ENCODE measurements at regions not wholly inside any gene's neighbourhood (a gene's known extent, or its start where the extent isn't known, plus 50 kb on each side); places are given as distances from the start of the nearest gene placed in this dataset.
"Not testable (repeated sequence)": the region's sequence is repeated elsewhere in the genome, so short reads cannot be mapped to it uniquely, and the experiment has no call there.

DNA sequence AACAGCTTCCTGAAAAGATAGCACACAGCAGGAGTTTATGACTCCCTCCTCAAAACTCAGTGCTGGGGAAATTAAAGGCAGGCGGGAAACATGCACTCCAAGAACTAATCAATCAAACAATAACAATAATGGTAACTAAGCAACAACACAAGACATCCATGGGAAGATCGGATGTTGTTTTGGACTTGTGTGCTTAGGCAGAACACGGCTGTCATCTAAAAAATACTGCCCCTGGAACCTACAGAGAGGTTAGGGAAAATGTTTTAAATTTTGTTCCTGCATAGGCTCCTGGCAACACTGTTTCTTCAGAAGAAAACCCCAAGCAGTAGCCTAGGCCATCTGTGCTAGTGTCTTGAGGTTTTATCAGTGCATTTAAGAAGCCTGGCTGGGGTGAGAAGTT, 1378.2 kb downstream of the STIM2 start:
- DNase-seq: no peak

DNA sequence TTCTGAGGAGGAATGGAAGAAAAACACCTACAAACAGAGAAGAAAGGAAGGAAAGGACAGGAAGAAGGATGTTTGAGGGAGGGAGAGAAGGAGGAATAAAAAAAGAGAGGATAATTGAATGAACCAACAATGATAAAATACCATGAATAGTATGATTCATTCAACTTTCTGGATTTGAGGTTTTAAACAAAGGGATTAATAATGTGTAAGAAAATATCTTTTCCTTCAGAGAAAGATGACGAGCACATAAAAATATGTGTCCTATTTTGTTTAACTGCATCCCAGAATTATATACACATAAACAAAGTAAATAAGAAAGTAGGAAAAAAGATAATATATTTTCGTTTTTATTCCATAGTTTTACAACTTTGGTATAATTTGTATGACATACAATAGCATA, 1380.4 kb downstream of the STIM2 start:
- DNase-seq: no peak

GRCh38 chr4:28247805-28248204, 1387.2 kb downstream of the STIM2 start:
- no peak for DNase-seq

GRCh38 chr4:28248269-28248668, 1387.6 kb downstream of the STIM2 start:
- no peak for DNase-seq

DNA sequence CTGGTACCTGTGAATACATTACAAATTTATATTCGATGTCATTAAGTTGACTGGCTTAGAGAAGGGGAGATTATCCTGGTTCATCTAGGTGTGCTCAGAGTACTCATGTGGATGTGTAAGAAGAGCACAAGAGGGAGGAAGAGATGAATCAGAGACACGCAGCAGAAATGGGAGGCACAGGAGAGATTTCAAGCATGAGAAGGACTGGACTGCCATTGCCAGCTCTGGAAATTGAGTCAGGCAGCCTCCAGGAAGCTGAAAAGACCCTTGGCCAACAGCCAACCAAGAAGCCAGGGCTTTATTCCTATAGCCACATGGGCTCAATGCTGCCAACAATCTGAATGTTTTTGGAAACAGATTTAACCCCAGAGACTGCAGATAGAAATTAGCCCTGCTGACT, 1390.0 kb downstream of the STIM2 start:
- no peak for DNase-seq

DNA sequence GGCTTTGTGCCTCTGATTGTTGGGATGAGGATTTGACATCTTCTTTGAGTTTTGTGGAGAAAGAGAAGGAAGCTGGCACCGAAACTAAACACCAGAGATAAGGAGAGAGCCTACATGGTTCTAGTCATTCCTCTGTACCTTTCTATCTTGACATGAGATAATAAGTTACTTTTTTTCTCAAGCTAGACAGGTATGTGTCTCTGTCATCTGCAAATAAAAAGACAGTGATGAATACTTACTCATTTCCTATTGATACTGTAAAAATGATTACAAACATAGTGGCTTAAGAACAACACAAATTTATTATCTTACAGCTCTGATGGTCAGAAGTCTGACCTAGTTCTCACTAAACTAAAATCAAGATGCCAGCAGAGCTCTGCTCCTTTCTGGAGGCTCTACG, 1391.2 kb downstream of the STIM2 start:
- no peak for DNase-seq

GRCh38 chr4:28254003-28254402, 1393.4 kb downstream of the STIM2 start:
- DNase-seq: no peak

DNA sequence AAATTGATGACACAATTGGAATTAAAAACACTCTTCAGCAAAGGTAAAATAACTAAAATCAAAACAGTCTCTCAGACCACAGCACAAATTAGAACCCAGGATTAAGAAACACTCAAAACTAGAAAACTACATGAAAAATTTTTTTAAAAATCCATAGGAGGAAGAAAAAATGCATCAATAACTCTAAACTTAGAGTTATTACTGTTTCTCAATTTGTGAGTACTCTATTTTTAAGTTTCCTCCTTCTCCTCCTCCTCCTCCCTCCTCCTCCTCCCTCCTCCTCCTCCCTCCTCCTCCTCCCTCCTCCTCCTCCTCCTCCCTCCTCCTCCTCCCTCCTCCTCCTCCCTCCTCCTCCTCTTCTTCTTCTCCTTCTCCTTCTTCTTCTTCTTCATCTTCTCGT, 1395.7 kb downstream of the STIM2 start:
- no peak for DNase-seq

DNA sequence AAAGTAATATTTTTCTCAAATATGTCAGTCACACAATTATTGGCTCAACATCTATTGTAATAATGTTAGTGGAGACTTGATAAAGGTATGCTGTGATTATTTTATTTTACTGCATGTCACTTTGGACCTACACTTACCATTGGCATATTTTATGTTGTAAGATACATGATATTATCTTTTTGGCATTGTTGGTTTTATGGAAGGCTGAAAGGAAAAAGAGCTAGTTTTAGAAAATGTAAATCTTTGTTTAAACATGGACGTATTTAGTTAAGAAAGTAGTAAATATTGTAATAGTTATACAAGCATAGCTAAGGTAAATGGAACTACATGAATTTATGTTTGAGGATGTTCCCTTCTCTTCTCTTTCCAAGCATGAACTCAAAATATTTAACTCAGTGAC, 1399.3 kb downstream of the STIM2 start:
- DNase-seq: no peak

- DNase-seq: peak; percentile 50
These were observed 1406.5 kb downstream of the STIM2 start for GRCh38 chr4:28267166-28267565.

GRCh38 chr4:28269426-28269825, 1408.8 kb downstream of the STIM2 start:
- no peak for DNase-seq

DNA sequence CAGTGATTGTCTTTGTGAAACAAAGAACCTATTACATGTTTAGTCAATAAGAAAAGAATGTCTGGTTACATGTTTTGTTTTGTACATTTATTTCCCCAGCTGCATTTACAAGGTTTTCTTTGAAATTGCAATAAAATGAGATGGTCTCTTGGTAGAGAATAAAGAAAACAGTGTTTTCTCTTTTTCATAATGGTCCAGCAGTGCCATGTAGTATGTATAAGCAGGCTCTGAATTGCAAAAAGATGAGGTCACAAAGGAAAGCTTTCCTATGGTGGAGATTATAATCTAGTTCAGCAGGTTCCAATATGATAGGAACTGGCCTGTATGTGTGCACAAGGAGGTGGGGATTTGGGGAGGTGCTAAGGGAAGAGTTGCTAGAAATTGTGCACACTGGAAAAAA, 1417.3 kb downstream of the STIM2 start:
- peak; percentile 21 for DNase-seq

DNA sequence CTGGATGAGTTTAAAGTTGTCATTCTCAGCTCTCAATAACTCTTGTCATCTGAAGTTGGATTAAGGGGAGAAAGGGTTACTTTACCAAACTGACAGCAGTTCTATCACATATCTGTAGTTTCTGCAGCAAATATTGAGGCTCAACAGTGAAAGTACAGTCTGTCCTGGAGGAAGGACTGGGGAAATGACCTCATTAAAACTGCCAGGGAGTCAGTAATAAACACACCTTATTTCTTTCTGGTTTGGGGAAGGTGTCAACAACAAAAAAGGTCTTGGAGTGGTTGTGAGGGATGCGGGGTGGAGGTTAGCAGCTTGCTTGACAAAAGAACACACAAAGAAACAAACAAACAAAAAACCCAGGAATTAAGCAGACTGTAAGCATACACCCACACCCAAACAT, 1418.0 kb downstream of the STIM2 start:
- DNase-seq: no peak

- no peak for DNase-seq
These were observed 1418.6 kb downstream of the STIM2 start for GRCh38 chr4:28279249-28279648.

DNA sequence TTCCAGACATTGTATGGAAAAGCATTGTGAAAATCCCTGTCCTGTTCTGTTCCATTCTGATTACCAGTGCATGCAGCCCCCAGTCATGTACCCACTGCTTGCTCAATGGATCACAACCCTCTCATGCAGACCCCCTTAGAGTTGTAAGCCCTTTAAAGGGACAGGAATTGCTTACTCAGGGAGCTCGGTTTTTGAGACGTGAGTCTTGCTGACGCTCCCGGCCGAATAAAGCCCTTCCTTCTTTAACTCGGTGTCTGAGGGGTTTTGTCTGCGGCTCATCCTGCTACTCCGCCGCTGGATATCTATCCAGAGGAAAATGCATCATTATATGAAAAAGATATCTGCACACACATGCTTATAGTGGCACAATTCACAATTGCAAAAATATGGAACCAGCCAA, 1425.6 kb downstream of the STIM2 start:
- DNase-seq: not testable (repeated sequence)

DNA sequence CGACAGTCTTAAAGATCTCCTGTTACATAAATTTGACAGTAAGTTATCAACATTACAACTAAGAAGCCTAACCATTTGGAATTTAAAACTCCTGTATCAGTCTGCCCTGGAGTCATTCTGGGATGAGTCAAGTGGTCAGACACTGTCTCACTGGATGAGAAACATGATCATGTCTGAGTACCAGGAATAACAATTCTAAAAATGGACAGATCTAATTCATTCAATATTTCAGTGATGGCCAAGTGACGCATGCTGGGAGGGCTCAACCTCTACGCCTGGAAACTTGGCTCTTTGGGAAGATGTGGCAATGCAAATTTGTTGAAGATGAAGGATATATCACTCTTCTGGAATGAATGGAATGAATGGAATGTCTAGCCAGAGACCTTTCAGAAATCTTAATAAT, 1427.2 kb downstream of the STIM2 start:
- peak; percentile 100 for DNase-seq

DNA sequence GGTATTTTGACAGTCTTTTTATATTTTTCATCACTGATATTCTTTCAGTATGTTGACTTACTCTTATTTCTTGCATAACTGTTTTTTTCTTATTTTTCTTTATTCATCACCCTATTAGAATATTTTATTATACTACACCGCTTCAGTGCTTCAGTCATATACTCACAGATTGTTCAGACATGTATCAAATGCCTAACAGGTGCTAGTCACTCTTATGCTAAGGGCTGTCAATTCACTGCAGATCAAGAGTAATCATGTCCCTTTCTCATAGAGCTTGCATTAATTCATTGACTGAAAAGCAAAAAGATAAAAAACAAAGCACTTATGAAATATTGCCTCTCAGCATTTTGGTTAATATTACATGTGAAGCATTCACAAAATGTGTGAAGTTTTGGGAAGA, 1435.6 kb downstream of the STIM2 start:
- DNase-seq: no peak

- DNase-seq: no peak
These were observed 1450.3 kb downstream of the STIM2 start for GRCh38 chr4:28310926-28311325.

DNA sequence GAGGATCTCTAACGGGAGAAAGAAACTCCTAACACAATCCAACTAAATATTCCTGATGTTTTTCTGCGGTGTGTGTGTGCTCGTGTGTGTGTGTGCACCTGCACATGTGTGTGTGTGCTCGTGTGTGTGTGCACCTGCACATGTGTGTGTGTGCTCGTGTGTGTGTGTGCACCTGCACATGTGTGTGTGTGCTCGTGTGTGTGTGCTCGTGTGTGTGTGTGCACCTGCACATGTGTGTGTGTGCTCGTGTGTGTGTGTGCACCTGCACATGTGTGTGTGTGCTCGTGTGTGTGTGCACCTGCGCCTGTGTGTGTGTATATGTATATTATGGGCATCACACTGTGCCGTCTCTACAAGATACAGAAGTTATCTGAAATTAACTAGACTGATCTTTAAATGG, 1451.9 kb downstream of the STIM2 start:
- not testable (repeated sequence) for DNase-seq

DNA sequence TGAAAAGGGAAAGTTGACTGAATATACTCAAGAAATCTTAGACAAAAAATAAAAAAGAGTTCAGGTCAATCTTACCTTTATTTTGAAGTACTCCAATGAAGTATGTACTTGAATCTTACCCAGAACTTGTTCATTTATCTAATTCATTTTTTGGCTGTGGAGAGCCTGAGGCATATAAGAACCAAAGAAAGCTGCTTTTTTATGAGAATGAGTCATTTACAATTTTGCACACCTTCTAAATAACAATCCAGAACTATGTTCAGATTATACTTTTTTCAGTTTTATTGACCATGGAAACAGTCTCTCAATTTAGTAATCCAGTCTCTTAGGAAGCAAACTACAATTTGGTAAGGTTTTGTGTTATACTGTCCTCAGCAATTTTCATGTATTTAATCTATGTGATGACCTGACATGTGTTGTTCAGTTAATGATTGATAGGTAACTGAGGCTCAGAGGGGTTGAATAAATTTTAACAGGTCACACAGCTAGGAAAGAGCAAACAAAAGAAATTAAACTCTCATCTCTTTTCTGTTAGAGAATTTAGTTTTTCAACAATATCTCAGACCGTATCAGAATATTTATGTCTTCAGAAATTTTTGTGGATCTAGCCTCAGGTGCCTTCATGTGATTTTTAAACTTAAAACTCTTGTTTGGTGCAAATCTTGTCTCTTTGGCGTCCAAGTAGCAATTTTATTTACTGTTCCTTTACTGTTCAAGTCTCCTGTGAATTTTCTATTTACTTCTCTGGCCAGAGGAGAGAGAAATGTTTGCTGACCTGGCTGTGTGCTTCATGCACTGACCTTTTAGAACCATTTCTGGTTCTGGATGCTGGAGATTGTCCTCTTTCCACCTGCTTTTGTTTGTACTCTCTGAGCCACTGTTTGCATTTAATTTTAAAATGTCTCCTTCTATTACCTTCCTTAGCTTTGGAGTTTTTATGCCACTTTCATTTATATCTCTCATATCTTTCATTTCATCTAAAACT, 1453.4 kb downstream of the STIM2 start:
- no peak for DNase-seq

- DNase-seq: peak; percentile 45
These were observed 1456.6 kb downstream of the STIM2 start for GRCh38 chr4:28317221-28317620.

- no peak for DNase-seq
These were observed 1473.6 kb downstream of the STIM2 start for GRCh38 chr4:28334249-28334648.

GRCh38 chr4:28341784-28342183, 1481.1 kb downstream of the STIM2 start:
- no peak for DNase-seq

GRCh38 chr4:28350485-28350884, 1489.8 kb downstream of the STIM2 start:
- peak; percentile 64 for DNase-seq

DNA sequence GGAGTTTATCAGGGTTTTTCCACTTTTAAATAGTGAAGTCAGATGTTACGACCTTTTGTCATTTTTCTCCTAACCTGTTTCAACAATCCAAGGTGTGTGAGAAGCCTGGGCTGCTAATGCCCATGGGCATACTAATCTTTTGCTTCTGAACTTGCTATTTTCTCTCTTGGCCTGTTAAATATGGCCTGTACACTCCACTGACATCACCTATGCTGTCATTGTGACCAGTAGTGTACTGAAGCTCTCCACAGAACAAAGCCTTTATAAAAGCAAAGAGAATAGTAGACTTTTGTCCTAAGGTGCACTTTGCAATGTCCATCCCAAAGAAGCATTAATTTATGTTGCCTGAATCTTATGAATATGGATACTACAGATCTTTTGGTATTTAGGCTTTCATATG, 1490.5 kb downstream of the STIM2 start:
- no peak for DNase-seq
